Myocyte (in vitro differentiated cells): ENCODE measurements at regions not wholly inside any gene's neighbourhood (a gene's known extent, or its start where the extent isn't known, plus 50 kb on each side); places are given as distances from the start of the nearest gene placed in this dataset.
A peak's percentile ranks its signal among the peaks of the same experiment; 100 is the strongest.

Experiments
- DNase-seq: peaks from one replicate; pipeline ENCODE4 v3.0.0-alpha.2; 2012; ENCODE audit warnings: low read depth

GRCh38 chr7:130960208-130960988 lies 226.4 kb upstream of the KLF14 start:
- peak; percentile 79 for DNase-seq

GRCh38 chr7:130961128-130961601 lies 227.2 kb upstream of the KLF14 start:
- peak; percentile 77 for DNase-seq

GRCh38 chr7:130962109-130962508 lies 228.1 kb upstream of the KLF14 start:
- DNase-seq: no peak

GRCh38 chr7:130963339-130963738 lies 229.3 kb upstream of the KLF14 start:
- no peak for DNase-seq

GRCh38 chr7:130965515-130965914 lies 231.5 kb upstream of the KLF14 start:
- DNase-seq: no peak

GRCh38 chr7:130966246-130967009 lies 232.4 kb upstream of the KLF14 start:
- peak; percentile 86 for DNase-seq

GRCh38 chr7:130970196-130970595 lies 236.2 kb upstream of the KLF14 start:
- DNase-seq: no peak

- no peak for DNase-seq
These were observed 236.7 kb upstream of the KLF14 start for GRCh38 chr7:130970696-130971095.

- DNase-seq: no peak
These were observed 237.3 kb upstream of the KLF14 start for GRCh38 chr7:130971297-130971696.

- no peak for DNase-seq
These were observed 238.2 kb upstream of the KLF14 start for GRCh38 chr7:130972201-130972600.

- DNase-seq: no peak
These were observed 239.6 kb upstream of the KLF14 start for GRCh38 chr7:130973637-130974036.

GRCh38 chr7:130974169-130974568 lies 240.2 kb upstream of the KLF14 start:
- DNase-seq: no peak

- DNase-seq: no peak
These were observed 240.8 kb upstream of the KLF14 start for GRCh38 chr7:130974794-130975193.

GRCh38 chr7:130975731-130976130 lies 241.7 kb upstream of the KLF14 start:
- DNase-seq: no peak

GRCh38 chr7:130982160-130982638 lies 248.2 kb upstream of the KLF14 start:
- peak; percentile 52 for DNase-seq

GRCh38 chr7:130982651-130983050 lies 248.6 kb upstream of the KLF14 start:
- no peak for DNase-seq

- DNase-seq: no peak
These were observed 251.4 kb upstream of the KLF14 start for GRCh38 chr7:130985361-130985760.

GRCh38 chr7:130986261-130986690 lies 252.3 kb upstream of the KLF14 start:
- no peak for DNase-seq

GRCh38 chr7:130987092-130987491 lies 253.1 kb upstream of the KLF14 start:
- DNase-seq: peak; percentile 19

- peak; percentile 33 for DNase-seq
These were observed 254.4 kb upstream of the KLF14 start for GRCh38 chr7:130988443-130988842.

- no peak for DNase-seq
These were observed 255.2 kb upstream of the KLF14 start for GRCh38 chr7:130989101-130989795.
